ENCODE measurements at regions not wholly inside any gene's neighbourhood (a gene's known extent, or its start where the extent isn't known, plus 50 kb on each side); places are given as distances from the start of the nearest gene placed in this dataset.

DNA sequence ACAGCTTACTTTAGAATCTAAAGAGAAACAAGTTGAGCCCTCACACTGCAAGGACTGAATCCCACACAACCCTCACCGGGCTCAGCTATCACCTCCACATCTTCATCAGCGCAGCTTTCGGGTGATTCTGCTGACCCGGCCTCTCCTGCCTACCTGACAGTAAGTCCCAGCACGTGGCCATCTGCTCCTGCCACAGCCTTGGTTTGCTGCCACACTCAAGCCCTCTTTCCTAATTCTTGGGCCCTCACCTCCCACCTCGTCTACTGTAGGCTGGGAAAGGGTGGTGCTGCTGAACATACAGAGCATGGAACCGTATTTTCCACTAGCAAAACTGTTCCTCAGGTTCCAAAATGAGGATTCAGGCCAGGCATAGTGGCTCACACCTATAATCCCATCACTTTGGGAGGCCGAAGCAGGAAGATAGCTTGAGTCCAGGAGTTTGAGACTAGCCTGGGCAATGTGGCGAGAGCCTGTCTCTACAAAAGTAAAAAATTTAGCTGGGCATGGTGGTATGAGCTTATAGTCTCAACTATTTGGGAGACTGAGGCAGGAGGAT is 55.3 kb upstream of the HAAO start:
- TF ChIP-seq, protein P1, sequence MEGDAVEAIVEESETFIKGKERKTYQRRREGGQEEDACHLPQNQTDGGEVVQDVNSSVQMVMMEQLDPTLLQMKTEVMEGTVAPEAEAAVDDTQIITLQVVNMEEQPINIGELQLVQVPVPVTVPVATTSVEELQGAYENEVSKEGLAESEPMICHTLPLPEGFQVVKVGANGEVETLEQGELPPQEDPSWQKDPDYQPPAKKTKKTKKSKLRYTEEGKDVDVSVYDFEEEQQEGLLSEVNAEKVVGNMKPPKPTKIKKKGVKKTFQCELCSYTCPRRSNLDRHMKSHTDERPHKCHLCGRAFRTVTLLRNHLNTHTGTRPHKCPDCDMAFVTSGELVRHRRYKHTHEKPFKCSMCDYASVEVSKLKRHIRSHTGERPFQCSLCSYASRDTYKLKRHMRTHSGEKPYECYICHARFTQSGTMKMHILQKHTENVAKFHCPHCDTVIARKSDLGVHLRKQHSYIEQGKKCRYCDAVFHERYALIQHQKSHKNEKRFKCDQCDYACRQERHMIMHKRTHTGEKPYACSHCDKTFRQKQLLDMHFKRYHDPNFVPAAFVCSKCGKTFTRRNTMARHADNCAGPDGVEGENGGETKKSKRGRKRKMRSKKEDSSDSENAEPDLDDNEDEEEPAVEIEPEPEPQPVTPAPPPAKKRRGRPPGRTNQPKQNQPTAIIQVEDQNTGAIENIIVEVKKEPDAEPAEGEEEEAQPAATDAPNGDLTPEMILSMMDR (IDR thresholded peaks at IDR 0.05; ENCODE audit: poor library complexity) = no peak
- TF ChIP-seq EZH2phosphoT487 (IDR thresholded peaks at IDR 0.05; ENCODE audit: low read depth, severe bottlenecking, unreplicated experiment) (no peak), EZH2 (IDR thresholded peaks at IDR 0.05; ENCODE audit: borderline replicate concordance) (no peak)
